Lower leg skin (tissue), 3 donors: ENCODE measurements at regions not wholly inside any gene's neighbourhood (a gene's known extent, or its start where the extent isn't known, plus 50 kb on each side); places are given as distances from the start of the nearest gene placed in this dataset.

ENCODE experiments used
- POLR2A ChIP-seq, 2 donors: fragments of 450-650 bp; IDR thresholded peaks; one replicate each; pipeline ENCODE4 v1.6.1; 2016 to 2017; ENCODE audit warnings: antibody characterized with exemption in 2 of 2, mild to moderate bottlenecking in 1 of 2, moderate library complexity in 1 of 2
- TF ChIP-seq, protein P1 (sequence below), 3 donors: fragments of 450-650 bp; IDR thresholded peaks; one replicate each; pipeline ENCODE4 v1.5.1; 2016; ENCODE audit warnings: antibody characterized with exemption in 3 of 3, mild to moderate bottlenecking in 3 of 3, moderate library complexity in 2 of 3

DNA sequence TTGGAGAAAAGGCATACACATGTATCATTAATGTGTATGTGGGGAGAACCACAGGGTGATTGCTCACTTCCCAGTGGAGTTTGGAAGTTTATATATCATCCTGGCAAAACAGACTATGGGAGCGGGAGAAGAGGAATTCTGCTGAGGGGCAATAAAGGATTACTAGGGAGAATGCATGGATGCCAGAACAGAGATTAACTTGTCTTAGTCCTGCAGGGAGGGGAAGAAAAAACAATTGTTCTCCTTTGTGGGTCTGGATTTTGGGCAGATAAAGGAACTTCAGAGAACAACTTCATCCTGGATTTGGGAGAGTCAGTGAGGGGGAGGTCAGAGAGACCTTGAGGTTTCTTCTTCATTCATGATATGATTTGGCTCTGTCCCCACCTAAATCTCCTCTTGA lies 55.9 kb upstream of the SOX13 start:
- no peak for TF ChIP-seq POLR2A (IDR thresholded peaks at IDR 0.05)
- TF ChIP-seq, protein P1, sequence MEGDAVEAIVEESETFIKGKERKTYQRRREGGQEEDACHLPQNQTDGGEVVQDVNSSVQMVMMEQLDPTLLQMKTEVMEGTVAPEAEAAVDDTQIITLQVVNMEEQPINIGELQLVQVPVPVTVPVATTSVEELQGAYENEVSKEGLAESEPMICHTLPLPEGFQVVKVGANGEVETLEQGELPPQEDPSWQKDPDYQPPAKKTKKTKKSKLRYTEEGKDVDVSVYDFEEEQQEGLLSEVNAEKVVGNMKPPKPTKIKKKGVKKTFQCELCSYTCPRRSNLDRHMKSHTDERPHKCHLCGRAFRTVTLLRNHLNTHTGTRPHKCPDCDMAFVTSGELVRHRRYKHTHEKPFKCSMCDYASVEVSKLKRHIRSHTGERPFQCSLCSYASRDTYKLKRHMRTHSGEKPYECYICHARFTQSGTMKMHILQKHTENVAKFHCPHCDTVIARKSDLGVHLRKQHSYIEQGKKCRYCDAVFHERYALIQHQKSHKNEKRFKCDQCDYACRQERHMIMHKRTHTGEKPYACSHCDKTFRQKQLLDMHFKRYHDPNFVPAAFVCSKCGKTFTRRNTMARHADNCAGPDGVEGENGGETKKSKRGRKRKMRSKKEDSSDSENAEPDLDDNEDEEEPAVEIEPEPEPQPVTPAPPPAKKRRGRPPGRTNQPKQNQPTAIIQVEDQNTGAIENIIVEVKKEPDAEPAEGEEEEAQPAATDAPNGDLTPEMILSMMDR (IDR thresholded peaks at IDR 0.05), result no peak
